K562 (cell line): ENCODE measurements at regions not wholly inside any gene's neighbourhood (a gene's known extent, or its start where the extent isn't known, plus 50 kb on each side); places are given as distances from the start of the nearest gene placed in this dataset.

ENCODE experiments used
- AFF4 ChIP-seq: sonication (generic); formaldehyde crosslinking; IDR thresholded peaks from 2 replicates; pipeline ENCODE4 v1.8.0; 2023; ENCODE audit warnings: mild to moderate bottlenecking, missing genetic modification reagents
- ATF3 ChIP-seq, 2 experiments: fragments of 450-650 bp in 1 of 2; sonication (generic) in 1 of 2; formaldehyde crosslinking in 1 of 2; IDR thresholded peaks in 1 of 2; conservative IDR thresholded peaks in 1 of 2; 2 replicates each; pipeline versions ENCODE4 v1.6.1 to v1.8.1; 2016 to 2023; ENCODE audit warnings: mild to moderate bottlenecking in 2 of 2, moderate library complexity in 2 of 2, inconsistent platforms in 1 of 2, missing genetic modification reagents in 1 of 2
- ATF7 ChIP-seq: fragments of 450-650 bp; IDR thresholded peaks from 2 replicates; pipeline ENCODE4 v1.7.1; 2014; ENCODE audit warnings: mild to moderate bottlenecking, moderate library complexity
- BRD4 ChIP-seq: fragments of 200-600 bp; sonication (generic); IDR thresholded peaks from 2 replicates; pipeline ENCODE4 v1.6.1; 2017; ENCODE audit warnings: inconsistent platforms
- C11orf30 ChIP-seq: fragments of 450-650 bp; IDR thresholded peaks from 2 replicates; pipeline ENCODE4 v1.6.1; 2016; ENCODE audit warnings: low read depth, mild to moderate bottlenecking
- CBFA2T2 ChIP-seq: fragments of 450-650 bp; conservative IDR thresholded peaks from 2 replicates; pipeline ENCODE4 v1.6.1; 2017; ENCODE audit warnings: mild to moderate bottlenecking
- DEAF1 ChIP-seq: fragments of 450-650 bp; formaldehyde crosslinking; IDR thresholded peaks from 2 replicates; pipeline ENCODE4 v1.4.0; 2020; ENCODE audit warnings: mild to moderate bottlenecking, moderate library complexity
- E2F5 ChIP-seq: sonication (generic); formaldehyde crosslinking; IDR thresholded peaks from 2 replicates; pipeline ENCODE4 v1.8.0; 2022; ENCODE audit warnings: mild to moderate bottlenecking, missing genetic modification reagents
- EP300 ChIP-seq: IDR thresholded peaks from 2 replicates; pipeline ENCODE4 v1.6.1; 2012; ENCODE audit warnings: low read length, improper control_type of control experiment
- HMBOX1 ChIP-seq: sonication (generic); IDR thresholded peaks from 2 replicates; pipeline ENCODE4 v1.6.1; 2016
- NR0B1 ChIP-seq: fragments of 450-650 bp; IDR thresholded peaks from one replicate; pipeline ENCODE4 v1.6.1; 2018; ENCODE audit warnings: mild to moderate bottlenecking, moderate library complexity; ENCODE audit not compliant: partially characterized antibody
- PKNOX1 ChIP-seq: fragments of 450-650 bp; IDR thresholded peaks from 2 replicates; pipeline ENCODE4 v1.6.1; 2016
- RFX5 ChIP-seq: IDR thresholded peaks from 2 replicates; pipeline ENCODE4 v1.6.1; 2011; ENCODE audit warnings: low read depth, mild to moderate bottlenecking, improper control_type of control experiment, low read length
- SOX6 ChIP-seq: fragments of 450-650 bp; IDR thresholded peaks from 2 replicates; pipeline ENCODE4 v1.6.1; 2014; ENCODE audit warnings: mild to moderate bottlenecking
- ZNF551 ChIP-seq: fragments of 250-450 bp; sonication (Bioruptor Pico); IDR thresholded peaks from 2 replicates; pipeline ENCODE4 v1.5.0; 2021; ENCODE audit warnings: mild to moderate bottlenecking, moderate library complexity

- TF ChIP-seq ATF3 (IDR thresholded peaks at IDR 0.05) (peak; percentile 77), ATF3 (CRISPR knock-in tag; conservative IDR thresholded peaks at IDR 0.05) (no peak), E2F5 (CRISPR knock-in tag) (no peak), NR0B1 (no peak), SOX6 (no peak), ZNF551 (CRISPR knock-in tag) (no peak), BRD4 (no peak), ATF7 (no peak), PKNOX1 (no peak), EP300 (peak; percentile 36; the same call in 1 of the 2 replicates), C11orf30 (no peak), DEAF1 (CRISPR knock-in tag) (no peak), HMBOX1 (peak; percentile 76), CBFA2T2 (peak; percentile 55), RFX5 (no peak), AFF4 (CRISPR knock-in tag) (no peak)
Measured at GRCh38 chr12:32051511-32052211, 55.0 kb upstream of the BICD1 start (continued).
